Mammary epithelial cell (primary cell): ENCODE measurements at regions not wholly inside any gene's neighbourhood (a gene's known extent, or its start where the extent isn't known, plus 50 kb on each side); places are given as distances from the start of the nearest gene placed in this dataset.

Source experiments
- CTCF ChIP-seq, 2 donors: IDR thresholded peaks in 1 of 2; conservative IDR thresholded peaks in 1 of 2; 2 replicates each; pipeline ENCODE4 v1.5.1; 2011 to 2012; ENCODE audit warnings: inconsistent platforms in 2 of 2, low read length in 2 of 2, mild to moderate bottlenecking in 2 of 2, control low read depth in 1 of 2, low read depth in 1 of 2; ENCODE audit not compliant: insufficient read depth in 1 of 2; ENCODE audit errors: extremely low read depth in 1 of 2
- EZH2 ChIP-seq: IDR thresholded peaks from 2 replicates; pipeline ENCODE4 v1.6.1; 2012; ENCODE audit warnings: low read length, inconsistent platforms, borderline replicate concordance

- TF ChIP-seq CTCF (conservative IDR thresholded peaks at IDR 0.05 in 1 of 2, IDR thresholded peaks at IDR 0.05 in 1 of 2; ENCODE audit: extremely low read depth in 1 of 2, insufficient read depth in 1 of 2, low read depth in 1 of 2, low read length in 2 of 2) (no peak), EZH2 (no peak)
Observed at GRCh38 chr2:7499018-7499417, 581.8 kb downstream of the RNF144A start.
